HG03045 (cell line): ENCODE measurements at regions not wholly inside any gene's neighbourhood (a gene's known extent, or its start where the extent isn't known, plus 50 kb on each side); places are given as distances from the start of the nearest gene placed in this dataset.

Experiments used
- ATAC-seq: cut with Tn5 transposase; IDR thresholded peaks from one replicate; pipeline ENCODE4 v1.9.1; 2021; ENCODE audit warnings: mild to moderate bottlenecking, moderate library complexity; ENCODE audit not compliant: unreplicated experiment

GRCh38 chr14:42323426-42323825 is 716.8 kb downstream of the LRFN5 start:
- ATAC-seq = no peak

- ATAC-seq = no peak
These were observed 716.0 kb downstream of the LRFN5 start for GRCh38 chr14:42322531-42323284.

GRCh38 chr14:42319996-42320395 is 713.3 kb downstream of the LRFN5 start:
- ATAC-seq = no peak

GRCh38 chr14:42316693-42317092 is 710.0 kb downstream of the LRFN5 start:
- ATAC-seq = no peak

- no peak for ATAC-seq
These were observed 705.2 kb downstream of the LRFN5 start for GRCh38 chr14:42311876-42312275.

GRCh38 chr14:42307239-42307825 is 700.7 kb downstream of the LRFN5 start:
- ATAC-seq = no peak

- ATAC-seq = peak; percentile 92
These were observed 693.0 kb downstream of the LRFN5 start for GRCh38 chr14:42299692-42300091.

- ATAC-seq = no peak
These were observed 686.5 kb downstream of the LRFN5 start for GRCh38 chr14:42293180-42293579.

GRCh38 chr14:42277840-42278239 is 671.2 kb downstream of the LRFN5 start:
- no peak for ATAC-seq

- ATAC-seq = no peak
These were observed 662.6 kb downstream of the LRFN5 start for GRCh38 chr14:42269234-42269633.

GRCh38 chr14:42248131-42248530 is 641.5 kb downstream of the LRFN5 start:
- no peak for ATAC-seq

- ATAC-seq = no peak
These were observed 634.4 kb downstream of the LRFN5 start for GRCh38 chr14:42241101-42241500.

GRCh38 chr14:42229976-42230375 is 623.3 kb downstream of the LRFN5 start:
- ATAC-seq = no peak

- ATAC-seq = no peak
These were observed 622.6 kb downstream of the LRFN5 start for GRCh38 chr14:42229294-42229693.

- no peak for ATAC-seq
These were observed 621.9 kb downstream of the LRFN5 start for GRCh38 chr14:42228611-42229010.

- ATAC-seq = no peak
These were observed 617.6 kb downstream of the LRFN5 start for GRCh38 chr14:42224053-42224888.

GRCh38 chr14:42222924-42223471 is 616.3 kb downstream of the LRFN5 start:
- ATAC-seq = peak; percentile 97

GRCh38 chr14:42214981-42215491 is 608.4 kb downstream of the LRFN5 start:
- ATAC-seq = no peak

GRCh38 chr14:42200957-42201356 is 594.3 kb downstream of the LRFN5 start:
- ATAC-seq = no peak

- ATAC-seq = no peak
These were observed 591.3 kb downstream of the LRFN5 start for GRCh38 chr14:42198010-42198409.
